Testis (tissue), 2 donors: ENCODE measurements at regions not wholly inside any gene's neighbourhood (a gene's known extent, or its start where the extent isn't known, plus 50 kb on each side); places are given as distances from the start of the nearest gene placed in this dataset.

Source experiments
- DNase-seq: peaks from one replicate; pipeline ENCODE4 v3.0.0-alpha.2; 2019
- H3K27ac ChIP-seq, 2 donors: fragments of 200-600 bp; sonication (generic); one replicate each; pipeline ENCODE4 v1.5.1; 2019
- H3K27me3 ChIP-seq: fragments of 200-600 bp; sonication (generic); one replicate; pipeline ENCODE4 v1.5.1; 2019
- H3K36me3 ChIP-seq: fragments of 200-600 bp; sonication (generic); one replicate; pipeline ENCODE4 v1.5.1; 2017; ENCODE audit warnings: low read depth; ENCODE audit errors: missing control alignments
- H3K4me1 ChIP-seq: fragments of 200-600 bp; sonication (generic); one replicate; pipeline ENCODE4 v1.5.1; 2019
- H3K4me3 ChIP-seq, 2 donors: fragments of 200-600 bp; sonication (generic); one replicate each; pipeline ENCODE4 v1.5.1; 2017 to 2019
- H3K9me3 ChIP-seq: fragments of 200-600 bp; sonication (generic); one replicate; pipeline ENCODE4 v1.5.1; 2017
- CTCF ChIP-seq, 3 experiments: fragments of 450-650 bp in 2 of 3; fragments of 200-600 bp in 1 of 3; sonication (generic) in 1 of 3; IDR thresholded peaks; one replicate each; pipeline ENCODE4 v1.5.1; 2016 to 2019; ENCODE audit warnings: antibody characterized with exemption in 3 of 3, mild to moderate bottlenecking in 2 of 3, moderate library complexity in 1 of 3
- POLR2A ChIP-seq: fragments of 450-650 bp; IDR thresholded peaks from one replicate; pipeline ENCODE4 v1.6.1; 2017; ENCODE audit warnings: antibody characterized with exemption, mild to moderate bottlenecking, moderate library complexity
- WGBS, 2 donors: methylation state at CpG; one replicate each; pipeline ENCODE4 v1.1.5; 2018; 5-methylcytosine and 5-hydroxymethylcytosine counted together
- intact Hi-C: fragments of 100-400 bp; cut with DNase I; formaldehyde crosslinking; loops from one replicate; pipeline ENCODE4 v1.15.1; 2023; ENCODE audit warnings: low total_unique reads

- 83 to 100% methylated on average over 1 of the region's 1 CpG for WGBS, 2 donors
- H3K27me3 ChIP-seq: no peaks in the 10 kb centered on the region
- H3K4me3 ChIP-seq: no peak overlapping the region
- DNase-seq: no peak
- no peak overlapping the region for H3K27ac ChIP-seq
- H3K36me3 ChIP-seq: no peaks in the 10 kb centered on the region
- intact Hi-C loops: no loop called here
- H3K4me1 ChIP-seq: no peaks in the 10 kb centered on the region
- TF ChIP-seq CTCF (IDR thresholded peaks at IDR 0.05) (no peak), POLR2A (no peak)
- H3K9me3 ChIP-seq: no peaks in the 10 kb centered on the region
Measured at GRCh38 chr10:123318516-123318915, 164.3 kb downstream of the BUB3 start.

- WGBS, 2 donors: 76 to 78% methylated on average over 3 of the region's 3 CpGs
- no peaks in the 10 kb centered on the region for H3K36me3 ChIP-seq
- H3K9me3 ChIP-seq: no peaks in the 10 kb centered on the region
- no peak overlapping the region for H3K4me3 ChIP-seq
- H3K4me1 ChIP-seq: no peaks in the 10 kb centered on the region
- intact Hi-C loops: no loop called here
- H3K27me3 ChIP-seq: no peaks in the 10 kb centered on the region
- no peak for DNase-seq
- TF ChIP-seq POLR2A (no peak), CTCF (IDR thresholded peaks at IDR 0.05) (no peak)
- H3K27ac ChIP-seq: no peak overlapping the region
Measured at GRCh38 chr10:123320091-123320490, 165.9 kb downstream of the BUB3 start.

GRCh38 chr10:123323884-123324283 is 169.7 kb downstream of the BUB3 start:
- no peaks in the 10 kb centered on the region for H3K36me3 ChIP-seq
- H3K9me3 ChIP-seq: no peaks in the 10 kb centered on the region
- no peaks in the 10 kb centered on the region for H3K27me3 ChIP-seq
- H3K4me1 ChIP-seq: no peaks in the 10 kb centered on the region
- 79 to 86% methylated on average over 3 of the region's 3 CpGs for WGBS, 2 donors
- no peak for TF ChIP-seq CTCF (IDR thresholded peaks at IDR 0.05)
- TF ChIP-seq POLR2A: no peak
- H3K4me3 ChIP-seq: no peak overlapping the region
- no peak overlapping the region for H3K27ac ChIP-seq
- intact Hi-C loops: no loop called here
- DNase-seq: no peak

- Histone ChIP-seq H3K4me3 (no peak overlapping the region), H3K9me3 (no peaks in the 10 kb centered on the region), H3K27ac (no peak overlapping the region), H3K4me1 (no peaks in the 10 kb centered on the region), H3K36me3 (no peaks in the 10 kb centered on the region), H3K27me3 (no peaks in the 10 kb centered on the region)
- no peak for DNase-seq
- WGBS, 2 donors: 82 to 84% methylated on average over 2 of the region's 2 CpGs
- TF ChIP-seq POLR2A (no peak), CTCF (IDR thresholded peaks at IDR 0.05) (no peak)
- intact Hi-C loops: no loop called here
Measured at GRCh38 chr10:123325663-123326190, 171.5 kb downstream of the BUB3 start.

- intact Hi-C loops: no loop called here
- H3K9me3 ChIP-seq: no peaks in the 10 kb centered on the region
- H3K36me3 ChIP-seq: no peaks in the 10 kb centered on the region
- H3K4me1 ChIP-seq: no peaks in the 10 kb centered on the region
- 92 to 98% methylated on average over 1 of the region's 1 CpG for WGBS, 2 donors
- no peak for TF ChIP-seq POLR2A
- TF ChIP-seq CTCF (IDR thresholded peaks at IDR 0.05): no peak
- H3K27ac ChIP-seq: no peak overlapping the region
- no peak overlapping the region for H3K4me3 ChIP-seq
- DNase-seq: no peak
- no peaks in the 10 kb centered on the region for H3K27me3 ChIP-seq
Measured at GRCh38 chr10:123326674-123327073, 172.5 kb downstream of the BUB3 start.
